Activated naive CD4-positive, alpha-beta T cell treated with anti-CD3 and anti-CD28 coated beads, Interleukin-2, amount 10 ng/mL, durations not matched to agents 7 days and 5 days (primary cell): ENCODE measurements at regions not wholly inside any gene's neighbourhood (a gene's known extent, or its start where the extent isn't known, plus 50 kb on each side); places are given as distances from the start of the nearest gene placed in this dataset.

Experiments
- CTCF ChIA-PET: fragments of 350-600 bp; sonication (Branson Sonifier 250); formaldehyde crosslinking; loops from one replicate; lab custom pipeline; 2021; ENCODE audit warnings: antibody characterized with exemption; lab: Charles Lee
- DNase-seq: peaks from one replicate; pipeline ENCODE4 v3.0.0-alpha.2; 2020
- H3K27ac Mint-ChIP-seq: one replicate; pipeline ENCODE4 v1.8.0; 2021; ENCODE audit warnings: mild to moderate bottlenecking, moderate library complexity, mixed read lengths
- H3K27me3 Mint-ChIP-seq: one replicate; pipeline ENCODE4 v1.8.0; 2021; ENCODE audit warnings: mild to moderate bottlenecking, mixed read lengths
- H3K36me3 Mint-ChIP-seq: one replicate; pipeline ENCODE4 v1.8.0; 2021; ENCODE audit warnings: mixed read lengths
- H3K4me1 Mint-ChIP-seq: one replicate; pipeline ENCODE4 v1.8.0; 2021; ENCODE audit warnings: mixed read lengths
- H3K4me3 Mint-ChIP-seq: one replicate; pipeline ENCODE4 v1.8.0; 2021; ENCODE audit warnings: mild to moderate bottlenecking, moderate library complexity, mixed read lengths
- H3K9me3 Mint-ChIP-seq: one replicate; pipeline ENCODE4 v1.8.0; 2021; ENCODE audit warnings: mixed read lengths

GRCh38 chr3:18847583-18848197 lies 300.6 kb upstream of the KCNH8 start:
- no peaks in the 10 kb centered on the region for H3K36me3 Mint-ChIP-seq
- no peaks in the 10 kb centered on the region for H3K9me3 Mint-ChIP-seq
- peaks cover 4% of the 10 kb centered on the region for H3K27me3 Mint-ChIP-seq
- peaks cover 12% of the 10 kb centered on the region for H3K4me1 Mint-ChIP-seq
- CTCF ChIA-PET: interaction anchor here (0.6 to 2.5 kb wide), 9 partner anchors 8 to 857 kb away, joined by 3 to 18 read pairs (median 3); no protein-coding TSS in a partner anchor
- no peak for DNase-seq
- H3K4me3 Mint-ChIP-seq: no peak overlapping the region
- no peak overlapping the region for H3K27ac Mint-ChIP-seq

GRCh38 chr3:18843983-18844382 lies 304.3 kb upstream of the KCNH8 start:
- DNase-seq: no peak
- no peak overlapping the region for H3K27ac Mint-ChIP-seq
- H3K36me3 Mint-ChIP-seq: no peaks in the 10 kb centered on the region
- CTCF ChIA-PET: interaction anchor here (0.9 to 1.7 kb wide), 4 partner anchors 11 to 144 kb away, joined by 3 to 6 read pairs (median 3); no protein-coding TSS in a partner anchor
- H3K9me3 Mint-ChIP-seq: no peaks in the 10 kb centered on the region
- H3K4me3 Mint-ChIP-seq: no peak overlapping the region
- peaks cover 12% of the 10 kb centered on the region for H3K4me1 Mint-ChIP-seq
- H3K27me3 Mint-ChIP-seq: peaks cover 4% of the 10 kb centered on the region

GRCh38 chr3:18843188-18843587 lies 305.1 kb upstream of the KCNH8 start:
- CTCF ChIA-PET: interaction anchor here (1.7 kb wide), 1 partner anchor 13 kb away, joined by 3 read pairs; no protein-coding TSS in a partner anchor
- H3K4me3 Mint-ChIP-seq: no peak overlapping the region
- H3K9me3 Mint-ChIP-seq: no peaks in the 10 kb centered on the region
- no peaks in the 10 kb centered on the region for H3K36me3 Mint-ChIP-seq
- H3K27ac Mint-ChIP-seq: no peak overlapping the region
- H3K27me3 Mint-ChIP-seq: peaks cover 4% of the 10 kb centered on the region
- DNase-seq: no peak
- peaks cover 12% of the 10 kb centered on the region for H3K4me1 Mint-ChIP-seq

GRCh38 chr3:18841422-18842343 lies 306.6 kb upstream of the KCNH8 start:
- Mint-ChIP-seq H3K4me3 (no peak overlapping the region), H3K9me3 (no peaks in the 10 kb centered on the region), H3K27ac (no peak overlapping the region), H3K4me1 (peaks cover 17% of the 10 kb centered on the region), H3K27me3 (peaks cover 4% of the 10 kb centered on the region), H3K36me3 (no peaks in the 10 kb centered on the region)
- CTCF ChIA-PET: interaction anchor here (1.2 to 1.7 kb wide), 3 partner anchors 12 to 147 kb away, joined by 3 to 4 read pairs (median 3); no protein-coding TSS in a partner anchor
- DNase-seq: no peak

DNA sequence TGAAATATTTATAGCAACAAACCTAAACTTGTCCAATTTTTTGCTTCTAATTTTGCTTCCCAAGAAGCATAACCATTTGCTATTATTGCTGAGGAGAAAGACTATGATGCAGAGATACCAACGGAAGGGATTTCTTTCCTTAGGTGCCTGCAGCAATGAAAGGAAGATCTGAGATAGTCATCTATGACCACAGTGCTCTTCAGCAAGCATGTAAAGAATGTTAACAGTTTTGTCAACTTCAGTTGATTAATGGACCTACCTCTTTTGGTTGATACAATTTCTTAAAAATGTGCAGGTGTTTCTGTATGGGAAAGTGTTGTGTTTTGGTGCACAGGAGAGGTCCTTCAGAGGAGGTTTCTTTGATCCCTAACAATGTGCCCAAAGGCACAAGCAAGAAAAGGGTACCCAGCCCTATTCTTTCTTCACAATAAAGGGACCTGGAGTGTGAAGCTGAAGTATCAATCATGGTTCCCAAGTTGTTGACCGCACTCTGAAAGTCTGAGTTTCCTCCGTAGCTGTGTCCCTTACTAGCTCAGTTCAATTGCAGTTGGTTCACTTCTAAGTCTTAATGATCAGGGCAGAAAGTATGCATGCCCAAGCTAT lies 307.7 kb upstream of the KCNH8 start:
- H3K27ac Mint-ChIP-seq: no peak overlapping the region
- DNase-seq: no peak
- H3K36me3 Mint-ChIP-seq: no peaks in the 10 kb centered on the region
- no peak overlapping the region for H3K4me3 Mint-ChIP-seq
- peaks cover 19% of the 10 kb centered on the region for H3K4me1 Mint-ChIP-seq
- peaks cover 3% of the 10 kb centered on the region for H3K27me3 Mint-ChIP-seq
- H3K9me3 Mint-ChIP-seq: no peaks in the 10 kb centered on the region
- CTCF ChIA-PET: interaction anchor here (1.2 kb wide), 1 partner anchor 11 kb away, joined by 3 read pairs; no protein-coding TSS in a partner anchor

GRCh38 chr3:18838758-18839157 lies 309.6 kb upstream of the KCNH8 start:
- no peak for DNase-seq
- no peak overlapping the region for H3K4me3 Mint-ChIP-seq
- CTCF ChIA-PET: interaction anchor here (0.6 kb wide), 1 partner anchor 178 kb away, joined by 3 read pairs; no protein-coding TSS in a partner anchor
- H3K4me1 Mint-ChIP-seq: peaks cover 7% of the 10 kb centered on the region
- H3K9me3 Mint-ChIP-seq: no peaks in the 10 kb centered on the region
- no peak overlapping the region for H3K27ac Mint-ChIP-seq
- no peaks in the 10 kb centered on the region for H3K27me3 Mint-ChIP-seq
- no peaks in the 10 kb centered on the region for H3K36me3 Mint-ChIP-seq

DNA sequence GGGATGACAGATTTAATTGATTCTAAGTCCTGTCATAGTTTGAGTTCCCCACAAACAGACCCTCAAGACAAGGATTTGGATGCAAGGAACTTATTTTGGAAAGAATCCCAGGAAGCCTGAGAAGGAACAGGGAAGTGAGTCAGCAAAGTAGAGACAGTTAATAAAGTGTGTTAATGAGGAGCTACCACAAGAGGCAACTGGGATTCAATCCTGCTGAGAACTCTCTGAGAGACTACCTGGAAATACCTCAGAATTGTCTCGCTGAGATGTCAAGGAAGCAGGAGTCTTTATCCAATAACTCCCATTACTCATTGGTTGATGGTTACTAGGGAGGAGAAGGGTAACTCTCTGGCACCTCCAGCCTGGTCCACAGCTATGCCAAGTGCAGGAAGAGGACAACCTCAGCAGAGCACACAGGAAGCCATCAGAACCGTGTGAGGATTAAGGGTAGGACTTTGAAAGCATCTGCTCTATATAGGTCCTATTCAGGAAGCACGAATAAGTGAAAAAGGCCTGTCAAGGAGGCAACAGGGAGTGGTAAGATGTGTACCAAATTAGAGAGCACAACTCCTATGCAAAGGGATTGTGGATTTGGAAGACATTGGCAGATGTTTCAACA lies 311.1 kb upstream of the KCNH8 start:
- no peaks in the 10 kb centered on the region for H3K9me3 Mint-ChIP-seq
- H3K27me3 Mint-ChIP-seq: no peaks in the 10 kb centered on the region
- no peak for DNase-seq
- H3K4me3 Mint-ChIP-seq: no peak overlapping the region
- CTCF ChIA-PET: interaction anchor here (0.6 to 0.7 kb wide), 2 partner anchors 11 to 266 kb away, joined by 3 to 4 read pairs; no protein-coding TSS in a partner anchor
- H3K4me1 Mint-ChIP-seq: peaks cover 7% of the 10 kb centered on the region
- H3K27ac Mint-ChIP-seq: no peak overlapping the region
- H3K36me3 Mint-ChIP-seq: no peaks in the 10 kb centered on the region

DNA sequence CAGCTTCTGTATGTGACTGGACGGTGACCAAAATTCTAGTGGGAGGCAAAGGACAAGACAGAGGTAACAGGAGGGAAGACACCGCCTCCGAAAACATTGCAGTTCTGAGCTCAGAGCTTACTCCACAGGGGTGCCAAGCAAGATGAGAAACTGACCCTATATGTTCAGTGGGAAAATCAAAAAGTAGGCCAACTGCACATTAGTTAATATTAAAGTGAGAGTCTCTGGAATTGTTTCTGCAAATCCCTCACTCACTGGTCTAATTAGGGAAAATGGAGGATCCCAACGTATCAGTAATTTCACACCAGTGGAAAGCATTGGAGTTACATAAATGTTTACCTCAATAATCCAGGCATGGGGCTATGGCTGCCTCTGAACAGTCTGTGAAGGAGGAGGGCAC lies 313.3 kb upstream of the KCNH8 start:
- H3K4me3 Mint-ChIP-seq: no peak overlapping the region
- no peaks in the 10 kb centered on the region for H3K36me3 Mint-ChIP-seq
- peaks cover 9% of the 10 kb centered on the region for H3K4me1 Mint-ChIP-seq
- no peaks in the 10 kb centered on the region for H3K27me3 Mint-ChIP-seq
- no peaks in the 10 kb centered on the region for H3K9me3 Mint-ChIP-seq
- CTCF ChIA-PET: interaction anchor here (1.3 kb wide), 1 partner anchor 417 kb away, joined by 3 read pairs; no protein-coding TSS in a partner anchor
- H3K27ac Mint-ChIP-seq: no peak overlapping the region
- DNase-seq: no peak

DNA sequence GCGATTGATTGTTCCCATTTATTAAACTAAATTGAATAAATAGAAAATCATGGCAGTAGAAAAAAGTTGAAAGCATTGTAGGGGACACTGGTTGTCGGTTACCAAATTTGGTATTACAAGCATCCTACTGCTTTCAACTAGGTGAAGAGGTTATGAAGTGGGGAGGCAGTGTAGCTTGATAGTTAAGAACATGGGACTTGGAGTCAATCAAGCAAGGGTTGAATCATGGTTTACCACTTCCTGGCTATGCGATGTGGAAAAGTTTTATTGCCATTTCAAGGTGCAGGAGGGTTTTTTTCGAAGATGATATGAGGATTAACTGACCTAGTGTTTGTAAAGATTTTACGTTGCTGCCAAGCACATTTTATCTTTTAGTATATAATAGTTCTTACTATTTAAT lies 318.2 kb upstream of the KCNH8 start:
- H3K27ac Mint-ChIP-seq: no peak overlapping the region
- CTCF ChIA-PET: interaction anchor here (0.9 to 1.2 kb wide), 3 partner anchors 11 to 13 kb away, joined by 3 read pairs; no protein-coding TSS in a partner anchor
- H3K27me3 Mint-ChIP-seq: no peaks in the 10 kb centered on the region
- H3K4me1 Mint-ChIP-seq: peaks cover 7% of the 10 kb centered on the region
- DNase-seq: no peak
- H3K36me3 Mint-ChIP-seq: no peaks in the 10 kb centered on the region
- H3K4me3 Mint-ChIP-seq: no peak overlapping the region
- H3K9me3 Mint-ChIP-seq: no peaks in the 10 kb centered on the region

DNA sequence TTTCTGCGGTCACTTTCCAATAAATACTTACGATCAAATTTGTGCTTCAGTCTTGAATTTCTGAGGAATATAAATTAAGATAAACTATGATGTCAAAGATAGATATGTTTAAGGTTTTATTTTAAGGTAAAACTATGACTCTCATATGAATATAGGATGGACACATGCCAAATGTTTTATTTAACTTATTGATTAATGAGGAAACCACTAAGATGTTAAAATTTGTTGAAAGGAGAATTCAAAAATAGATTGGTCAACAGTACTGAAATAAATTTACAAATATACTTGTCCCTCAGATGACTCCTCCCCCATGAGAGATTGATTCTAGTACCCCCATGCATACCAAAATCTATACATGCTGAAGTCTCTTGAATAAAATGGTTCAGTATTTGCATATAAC lies 319.7 kb upstream of the KCNH8 start:
- no peaks in the 10 kb centered on the region for H3K36me3 Mint-ChIP-seq
- no peaks in the 10 kb centered on the region for H3K9me3 Mint-ChIP-seq
- no peak for DNase-seq
- CTCF ChIA-PET: no interaction called here
- no peak overlapping the region for H3K4me3 Mint-ChIP-seq
- H3K27me3 Mint-ChIP-seq: no peaks in the 10 kb centered on the region
- no peak overlapping the region for H3K27ac Mint-ChIP-seq
- H3K4me1 Mint-ChIP-seq: peaks cover 7% of the 10 kb centered on the region

DNA sequence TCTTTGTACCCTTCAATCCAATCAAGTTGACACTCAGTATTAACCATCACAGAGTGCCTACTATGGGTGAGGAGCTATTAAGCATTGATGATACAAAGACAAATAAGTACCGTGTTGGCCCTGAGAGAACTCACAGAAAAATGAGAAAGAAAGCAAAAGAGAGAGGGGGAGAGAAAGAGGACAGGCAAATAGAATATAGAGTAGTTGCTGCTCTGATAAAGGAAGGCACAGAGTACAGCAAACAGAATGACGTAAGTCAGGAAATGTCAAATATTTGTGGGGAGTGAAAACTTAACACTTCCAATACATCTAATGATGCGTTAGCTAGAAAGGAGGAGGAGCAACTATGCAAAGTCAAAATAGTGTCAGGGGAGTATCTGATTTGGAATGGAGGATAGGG lies 320.6 kb upstream of the KCNH8 start:
- no peak overlapping the region for H3K4me3 Mint-ChIP-seq
- H3K4me1 Mint-ChIP-seq: peaks cover 7% of the 10 kb centered on the region
- H3K9me3 Mint-ChIP-seq: no peaks in the 10 kb centered on the region
- H3K27me3 Mint-ChIP-seq: no peaks in the 10 kb centered on the region
- DNase-seq: no peak
- no peak overlapping the region for H3K27ac Mint-ChIP-seq
- H3K36me3 Mint-ChIP-seq: no peaks in the 10 kb centered on the region
- CTCF ChIA-PET: no interaction called here

- H3K36me3 Mint-ChIP-seq: no peaks in the 10 kb centered on the region
- no peaks in the 10 kb centered on the region for H3K27me3 Mint-ChIP-seq
- no peak overlapping the region for H3K4me3 Mint-ChIP-seq
- DNase-seq: peak; percentile 22
- CTCF ChIA-PET: no interaction called here
- H3K4me1 Mint-ChIP-seq: peaks cover 7% of the 10 kb centered on the region
- peak overlapping the region; percentile 15 for H3K27ac Mint-ChIP-seq
- no peaks in the 10 kb centered on the region for H3K9me3 Mint-ChIP-seq
Measured at GRCh38 chr3:18825665-18826064, 322.6 kb upstream of the KCNH8 start.

DNA sequence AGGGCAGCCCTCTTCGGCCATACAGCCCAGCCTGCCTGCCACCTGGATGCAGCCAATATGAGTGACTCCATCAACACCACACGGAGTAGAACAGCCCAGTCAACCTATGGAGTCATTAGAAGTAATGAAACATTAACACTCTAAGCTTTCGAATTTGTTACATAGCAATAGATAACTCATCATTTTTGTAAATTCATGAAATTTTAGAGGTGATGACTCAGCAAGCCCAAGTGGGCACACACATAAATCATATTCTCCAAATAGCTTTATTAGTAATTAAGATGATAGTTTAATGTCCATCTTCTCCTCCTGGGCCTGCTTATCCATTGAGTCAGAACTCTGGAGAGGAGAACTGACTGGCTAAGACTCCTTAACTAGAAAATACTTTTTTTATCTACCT lies 335.0 kb upstream of the KCNH8 start:
- H3K4me1 Mint-ChIP-seq: peaks cover 2% of the 10 kb centered on the region
- DNase-seq: no peak
- H3K9me3 Mint-ChIP-seq: no peaks in the 10 kb centered on the region
- no peak overlapping the region for H3K27ac Mint-ChIP-seq
- H3K27me3 Mint-ChIP-seq: no peaks in the 10 kb centered on the region
- no peak overlapping the region for H3K4me3 Mint-ChIP-seq
- H3K36me3 Mint-ChIP-seq: no peaks in the 10 kb centered on the region
- CTCF ChIA-PET: no interaction called here

DNA sequence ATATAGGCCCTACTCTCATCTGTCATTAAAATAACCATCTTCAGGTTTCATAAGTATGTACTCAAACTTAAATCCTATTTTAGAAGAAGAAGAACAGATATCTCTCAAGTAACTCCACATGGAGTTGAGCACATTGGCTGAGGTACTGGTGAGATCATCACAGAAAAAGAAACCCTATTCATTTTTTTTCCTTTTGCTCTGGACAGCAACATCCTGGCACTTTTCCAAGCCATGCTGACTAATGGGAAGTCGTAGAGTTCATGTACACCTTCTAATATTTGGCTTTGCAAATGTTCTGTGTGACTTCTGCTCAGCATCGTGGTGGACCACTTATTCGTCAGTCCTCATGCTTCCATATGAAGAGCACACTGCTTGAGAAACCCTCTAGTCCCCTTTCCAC lies 336.0 kb upstream of the KCNH8 start:
- Mint-ChIP-seq H3K4me3 (no peak overlapping the region), H3K36me3 (no peaks in the 10 kb centered on the region), H3K9me3 (no peaks in the 10 kb centered on the region), H3K27me3 (no peaks in the 10 kb centered on the region), H3K27ac (no peak overlapping the region), H3K4me1 (peaks cover 2% of the 10 kb centered on the region)
- CTCF ChIA-PET: no interaction called here
- no peak for DNase-seq
